ENCODE measurements at regions not wholly inside any gene's neighbourhood (a gene's known extent, or its start where the extent isn't known, plus 50 kb on each side); places are given as distances from the start of the nearest gene placed in this dataset.

- TF ChIP-seq CTCF (IDR thresholded peaks at IDR 0.05): no peak
- H3K27me3 Mint-ChIP-seq (ENCODE audit: insufficient read depth): peaks cover 15% of the 10 kb centered on the region
- H3K4me1 Mint-ChIP-seq (ENCODE audit: low read depth): peaks cover 18% of the 10 kb centered on the region
- no peaks in the 10 kb centered on the region for H3K36me3 Mint-ChIP-seq (ENCODE audit: low read depth)
- H3K4me3 Mint-ChIP-seq: no peak overlapping the region
- H3K9me3 Mint-ChIP-seq: no peaks in the 10 kb centered on the region
- H3K27ac Mint-ChIP-seq: no peak overlapping the region
- no peak for DNase-seq
These were observed 367.9 kb downstream of the TNS1 start for GRCh38 chr2:217634871-217635270.

GRCh38 chr2:217632043-217632442, 370.8 kb downstream of the TNS1 start:
- Mint-ChIP-seq H3K27ac (no peak overlapping the region), H3K4me1 (ENCODE audit: low read depth) (peaks cover 7% of the 10 kb centered on the region), H3K4me3 (no peak overlapping the region), H3K9me3 (no peaks in the 10 kb centered on the region), H3K36me3 (ENCODE audit: low read depth) (no peaks in the 10 kb centered on the region), H3K27me3 (ENCODE audit: insufficient read depth) (peaks cover 18% of the 10 kb centered on the region)
- DNase-seq: no peak
- TF ChIP-seq CTCF (IDR thresholded peaks at IDR 0.05): no peak

GRCh38 chr2:217631115-217631514, 371.7 kb downstream of the TNS1 start:
- no peak overlapping the region for H3K4me3 Mint-ChIP-seq
- no peaks in the 10 kb centered on the region; the same call in 1 of the 2 replicates for H3K4me1 Mint-ChIP-seq (ENCODE audit: low read depth)
- DNase-seq: no peak
- no peak for TF ChIP-seq CTCF (IDR thresholded peaks at IDR 0.05)
- no peaks in the 10 kb centered on the region for H3K36me3 Mint-ChIP-seq (ENCODE audit: low read depth)
- H3K27ac Mint-ChIP-seq: no peak overlapping the region
- H3K27me3 Mint-ChIP-seq (ENCODE audit: insufficient read depth): peaks cover 18% of the 10 kb centered on the region
- H3K9me3 Mint-ChIP-seq: no peaks in the 10 kb centered on the region

- Mint-ChIP-seq H3K27ac (no peak overlapping the region), H3K4me3 (no peak overlapping the region), H3K27me3 (ENCODE audit: insufficient read depth) (peaks cover 16% of the 10 kb centered on the region), H3K36me3 (ENCODE audit: low read depth) (no peaks in the 10 kb centered on the region), H3K9me3 (no peaks in the 10 kb centered on the region), H3K4me1 (ENCODE audit: low read depth) (peaks cover 11% of the 10 kb centered on the region)
- DNase-seq: no peak
- TF ChIP-seq CTCF (IDR thresholded peaks at IDR 0.05): no peak
These were observed 373.4 kb downstream of the TNS1 start for GRCh38 chr2:217629347-217629746.

- no peak for TF ChIP-seq CTCF (IDR thresholded peaks at IDR 0.05)
- H3K27me3 Mint-ChIP-seq (ENCODE audit: insufficient read depth): peaks cover 13% of the 10 kb centered on the region
- no peak overlapping the region for H3K27ac Mint-ChIP-seq
- no peak overlapping the region for H3K4me3 Mint-ChIP-seq
- peaks cover 11% of the 10 kb centered on the region for H3K4me1 Mint-ChIP-seq (ENCODE audit: low read depth)
- no peaks in the 10 kb centered on the region for H3K9me3 Mint-ChIP-seq
- no peak for DNase-seq
- no peaks in the 10 kb centered on the region for H3K36me3 Mint-ChIP-seq (ENCODE audit: low read depth)
These were observed 374.7 kb downstream of the TNS1 start for GRCh38 chr2:217628061-217628460.

- Mint-ChIP-seq H3K36me3 (ENCODE audit: low read depth) (no peaks in the 10 kb centered on the region), H3K9me3 (no peaks in the 10 kb centered on the region), H3K27ac (no peak overlapping the region), H3K27me3 (ENCODE audit: insufficient read depth) (peaks cover 10% of the 10 kb centered on the region), H3K4me3 (no peak overlapping the region), H3K4me1 (ENCODE audit: low read depth) (peaks cover 18% of the 10 kb centered on the region)
- no peak for DNase-seq
- TF ChIP-seq CTCF (IDR thresholded peaks at IDR 0.05): no peak
These were observed 375.9 kb downstream of the TNS1 start for GRCh38 chr2:217626926-217627325.

All from HFFc6 (cell line).